Pulmonary artery endothelial cell (primary cell): ENCODE measurements at regions not wholly inside any gene's neighbourhood (a gene's known extent, or its start where the extent isn't known, plus 50 kb on each side); places are given as distances from the start of the nearest gene placed in this dataset.

Experiments
- DNase-seq: peaks from one replicate; pipeline ENCODE4 v3.0.0-alpha.2; 2011; ENCODE audit warnings: low read depth, low spot score

GRCh38 chr14:99064262-99064954 lies 207.6 kb downstream of the BCL11B start:
- no peak for DNase-seq

- no peak for DNase-seq
Measured at GRCh38 chr14:99065551-99065950, 206.4 kb downstream of the BCL11B start.

DNA sequence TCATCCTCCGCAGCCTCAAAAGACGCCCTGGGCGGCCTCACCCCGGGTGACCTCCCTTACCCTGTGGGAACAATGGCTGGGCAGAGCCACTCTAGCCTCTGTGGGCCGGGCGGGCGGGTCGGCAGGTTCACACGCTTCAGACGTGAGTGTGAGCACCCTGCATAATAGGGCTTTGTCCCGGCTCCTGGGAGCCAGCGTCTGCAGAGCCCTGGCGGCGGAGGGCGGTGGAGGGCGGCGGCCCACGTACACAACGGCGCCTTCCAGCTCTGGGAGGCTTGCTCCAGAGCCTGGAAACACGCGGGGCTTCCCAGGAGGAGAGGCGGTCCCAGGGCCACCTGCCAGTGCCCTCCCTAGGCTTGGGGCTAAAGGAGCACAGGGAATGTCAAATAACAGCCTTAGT lies 205.6 kb downstream of the BCL11B start:
- DNase-seq, result no peak

DNA sequence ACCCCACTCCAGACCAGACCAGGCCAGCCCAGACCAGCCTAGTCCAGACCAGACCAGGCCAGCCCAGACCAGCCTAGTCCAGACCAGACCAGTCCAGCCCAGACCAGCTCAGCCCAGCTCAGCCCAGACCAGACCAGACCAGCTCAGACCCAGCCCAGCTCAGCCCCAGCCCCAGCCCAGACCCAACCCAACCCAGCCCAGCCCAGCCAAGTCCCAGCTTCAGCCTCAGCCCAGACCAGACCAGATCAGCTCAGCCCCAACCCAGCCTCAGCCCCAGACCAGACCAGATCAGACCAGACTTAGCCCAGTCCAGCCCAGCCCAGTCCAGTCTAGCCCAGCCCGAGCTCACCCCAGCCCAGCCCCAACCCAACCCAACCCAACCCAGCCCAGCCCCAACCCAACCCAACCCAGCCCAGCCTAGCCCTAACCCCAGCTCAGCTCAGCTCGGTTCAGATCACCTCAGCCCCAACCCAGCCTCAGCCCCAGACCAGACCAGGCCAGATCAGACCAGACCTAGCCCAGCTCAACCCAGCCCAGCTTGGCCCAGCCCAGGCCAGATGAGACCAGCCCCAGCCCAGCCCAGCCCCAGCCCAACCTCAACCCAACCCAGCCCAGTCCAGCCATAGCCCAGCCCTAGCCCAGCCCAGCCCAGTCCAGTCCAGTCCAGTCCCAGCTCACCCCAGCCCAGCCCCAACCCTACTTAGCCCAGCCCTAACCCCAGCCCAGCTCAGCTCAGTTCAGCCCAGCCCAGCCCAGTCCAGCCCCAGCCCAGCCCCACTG lies 204.7 kb downstream of the BCL11B start:
- DNase-seq, result no peak

- DNase-seq, result no peak
Measured at GRCh38 chr14:99067927-99068326, 204.1 kb downstream of the BCL11B start.

- no peak for DNase-seq
Measured at GRCh38 chr14:99069946-99070345, 202.1 kb downstream of the BCL11B start.

- DNase-seq, result no peak
Measured at GRCh38 chr14:99072433-99072832, 199.6 kb downstream of the BCL11B start.

- DNase-seq, result no peak
Measured at GRCh38 chr14:99072956-99073355, 199.0 kb downstream of the BCL11B start.

DNA sequence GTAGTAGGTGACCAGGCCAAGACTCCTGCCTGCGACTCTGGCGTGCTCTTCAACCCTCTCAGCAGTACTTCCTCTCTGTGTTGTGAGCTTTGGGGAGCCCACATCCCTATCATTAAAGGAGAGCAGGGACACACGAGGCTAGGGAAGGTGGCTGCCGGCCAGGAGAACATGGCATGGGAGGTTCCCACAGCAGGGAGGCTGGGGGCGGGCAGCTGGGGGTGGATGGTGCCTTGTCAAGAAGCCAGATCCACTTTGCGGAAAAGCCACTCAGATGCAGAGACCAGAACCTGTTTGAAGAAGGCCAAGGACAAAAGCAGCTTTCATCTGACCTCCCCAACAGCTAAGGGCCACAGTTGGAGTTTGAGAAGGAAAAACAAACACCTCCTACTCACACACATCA lies 198.6 kb downstream of the BCL11B start:
- DNase-seq, result no peak

GRCh38 chr14:99075061-99075460 lies 196.9 kb downstream of the BCL11B start:
- no peak for DNase-seq

DNA sequence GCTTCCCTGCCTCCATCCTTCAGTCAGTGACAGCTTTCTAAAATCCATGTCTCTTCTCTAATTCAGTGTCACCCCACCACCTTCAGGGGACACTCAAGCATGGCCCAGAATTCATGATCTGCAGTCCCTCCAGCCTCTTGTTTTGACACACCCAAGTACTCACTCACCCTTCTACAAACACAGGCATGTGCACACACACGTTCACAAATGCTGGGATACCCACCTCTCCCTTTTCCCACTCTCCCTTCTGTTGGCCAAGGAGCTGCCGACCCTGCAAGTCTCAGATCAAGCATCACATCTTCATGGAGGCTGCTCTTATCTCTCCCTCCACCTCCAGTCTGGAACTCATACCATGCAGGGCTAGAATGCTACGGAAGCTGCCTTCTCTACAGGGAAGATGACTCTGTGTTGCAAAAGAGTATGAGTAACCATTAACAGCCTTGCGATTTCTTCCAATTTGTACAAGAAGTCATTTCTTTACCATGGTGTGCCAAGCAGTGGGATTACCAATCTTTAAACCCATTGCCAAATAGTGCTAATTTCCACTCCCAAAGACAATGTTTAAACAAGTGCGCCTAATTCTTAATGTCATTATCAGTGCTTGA lies 196.1 kb downstream of the BCL11B start:
- no peak for DNase-seq

DNA sequence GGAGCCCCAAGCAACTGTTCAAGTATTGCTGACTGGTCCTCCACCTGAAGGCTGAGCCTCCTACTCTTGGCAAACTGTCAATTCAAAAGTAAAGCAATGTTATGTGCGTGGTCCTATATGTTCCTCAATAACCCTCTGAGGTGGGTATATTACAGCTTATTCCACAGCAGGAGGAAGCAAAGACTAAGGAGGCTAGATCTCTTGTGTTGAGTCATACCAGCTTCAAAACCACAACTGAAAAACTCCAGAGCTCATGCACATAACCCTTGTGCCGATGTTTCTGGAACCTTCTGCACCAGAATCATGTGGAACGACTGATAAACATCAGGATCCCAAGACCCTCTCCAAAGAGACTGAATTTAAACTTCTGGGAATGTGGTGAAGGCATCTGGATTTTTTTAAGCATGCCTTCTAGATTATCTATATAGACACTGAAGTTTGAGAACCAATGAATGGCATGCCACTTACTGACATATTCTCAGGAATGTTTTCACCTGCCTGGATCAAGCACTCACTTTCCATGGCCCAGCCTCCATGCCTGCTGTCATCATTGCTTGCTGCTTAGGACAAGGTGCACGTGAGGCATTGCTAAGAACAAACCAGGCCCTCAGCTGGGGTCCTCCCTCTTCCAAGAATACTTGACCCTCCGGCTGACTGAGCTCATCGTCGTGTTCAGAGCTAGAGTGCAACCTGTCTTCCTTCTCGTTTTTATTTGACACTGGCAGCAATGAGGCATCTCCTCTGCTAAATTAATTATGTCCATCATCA lies 194.7 kb downstream of the BCL11B start:
- DNase-seq, result no peak

GRCh38 chr14:99077844-99078236 lies 194.2 kb downstream of the BCL11B start:
- DNase-seq, result no peak

GRCh38 chr14:99078426-99078825 lies 193.6 kb downstream of the BCL11B start:
- DNase-seq, result no peak

GRCh38 chr14:99079061-99079727 lies 192.8 kb downstream of the BCL11B start:
- no peak for DNase-seq

DNA sequence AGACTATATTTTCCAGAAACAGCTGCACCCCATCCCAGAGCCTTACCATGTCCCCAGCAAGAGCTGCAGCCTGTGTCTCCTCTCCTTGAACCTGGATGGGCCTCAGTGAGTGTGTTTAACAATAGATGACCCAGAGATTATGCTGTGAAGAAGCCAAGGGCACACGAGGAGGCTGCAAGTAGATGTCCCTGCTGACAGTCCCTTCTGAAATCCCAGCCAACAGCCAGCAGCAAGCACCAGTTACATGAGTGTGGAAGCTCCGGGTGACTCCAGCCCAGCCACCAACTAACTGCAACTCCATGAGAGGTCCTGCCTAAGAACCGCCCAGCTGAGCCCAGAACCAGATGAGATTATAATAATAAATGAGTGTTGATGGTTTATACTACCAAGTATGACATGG lies 191.7 kb downstream of the BCL11B start:
- DNase-seq, result no peak

GRCh38 chr14:99081156-99081765 lies 190.7 kb downstream of the BCL11B start:
- no peak for DNase-seq

- no peak for DNase-seq
Measured at GRCh38 chr14:99081880-99082279, 190.1 kb downstream of the BCL11B start.

DNA sequence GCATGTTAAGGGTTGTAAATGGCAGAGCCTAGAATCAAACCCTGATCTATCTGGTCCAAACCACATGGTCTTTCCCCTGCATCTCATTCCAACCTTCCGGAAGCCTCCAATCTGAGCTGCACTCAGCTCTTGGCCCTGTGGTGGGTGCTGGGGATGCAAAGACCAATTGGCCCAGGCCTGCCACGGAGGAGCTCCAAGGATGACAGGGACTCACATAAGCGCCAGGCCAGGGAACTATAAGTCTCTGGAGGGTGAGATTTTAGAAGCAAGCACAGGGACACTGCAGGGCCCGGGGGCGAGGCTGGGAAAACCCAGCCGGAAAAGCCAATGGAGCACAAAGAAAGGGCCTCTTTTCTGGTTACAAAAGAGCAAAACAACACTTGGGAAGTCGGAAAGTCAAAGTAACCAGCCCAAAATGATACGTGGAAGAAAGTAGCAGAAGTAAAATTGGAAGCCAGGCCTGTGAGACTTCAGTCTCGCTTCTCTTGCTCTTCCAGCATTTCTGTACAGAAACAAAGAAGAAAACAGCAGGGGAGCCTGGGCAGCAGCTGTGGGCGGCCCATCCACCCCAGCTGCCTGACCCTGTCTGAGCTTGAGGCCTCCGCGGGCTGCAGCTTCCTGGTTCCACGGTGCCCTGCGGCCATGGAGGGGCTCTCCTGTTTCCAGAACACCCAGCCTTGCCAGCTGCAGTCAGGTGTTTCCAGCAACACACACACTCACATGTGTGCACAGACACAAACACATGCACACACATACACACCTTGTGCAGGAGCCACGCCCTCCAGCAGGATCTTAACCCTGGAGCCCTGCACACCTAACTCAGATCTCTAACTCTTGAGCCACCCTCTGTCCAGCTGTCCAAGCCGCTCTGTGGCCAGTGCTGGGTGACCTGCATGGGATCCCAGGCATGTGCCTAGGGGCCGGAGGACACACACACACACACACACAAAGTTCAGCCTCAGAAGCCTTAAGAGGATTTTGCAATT lies 178.2 kb downstream of the BCL11B start:
- DNase-seq, result no peak

DNA sequence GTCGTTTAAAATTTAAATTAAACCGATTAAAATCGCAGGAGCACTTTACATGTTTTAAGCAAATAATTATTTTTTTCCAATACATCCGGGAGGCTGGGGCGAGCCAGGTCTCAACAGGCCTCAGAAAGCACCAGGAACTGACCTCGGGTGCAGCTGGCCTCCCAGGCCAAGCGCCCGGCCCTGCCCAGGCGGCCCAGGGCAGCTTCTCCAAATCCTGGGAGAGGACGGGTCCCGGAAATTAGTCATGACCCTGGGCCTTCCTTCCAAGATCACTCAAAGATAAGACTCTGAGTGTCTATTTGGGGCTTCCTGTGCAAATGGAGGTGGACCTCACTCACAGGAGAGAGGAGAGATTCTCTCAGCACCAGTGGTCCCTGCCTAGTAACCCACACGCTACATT lies 177.1 kb downstream of the BCL11B start:
- DNase-seq, result no peak
